IMR-90 (cell line): ENCODE measurements at regions not wholly inside any gene's neighbourhood (a gene's known extent, or its start where the extent isn't known, plus 50 kb on each side); places are given as distances from the start of the nearest gene placed in this dataset.

Experiments
- BHLHE40 ChIP-seq: fragments of 150-350 bp; IDR thresholded peaks from 2 replicates; pipeline ENCODE4 v1.6.1; 2016; ENCODE audit warnings: mild to moderate bottlenecking, low read depth, low read length
- CEBPB ChIP-seq: IDR thresholded peaks from 2 replicates; pipeline ENCODE4 v1.6.1; 2012; ENCODE audit warnings: low read depth, low read length, improper control_type of control experiment
- CHD1 ChIP-seq: IDR thresholded peaks from 2 replicates; pipeline ENCODE4 v1.6.1; 2012; ENCODE audit warnings: low read depth, low read length, improper control_type of control experiment
- MAFK ChIP-seq: IDR thresholded peaks from 2 replicates; pipeline ENCODE4 v1.6.1; 2012; ENCODE audit warnings: low read depth, low read length, improper control_type of control experiment
- MAZ ChIP-seq: IDR thresholded peaks from 2 replicates; pipeline ENCODE4 v1.6.1; 2012; ENCODE audit warnings: low read depth, mild to moderate bottlenecking, low read length, improper control_type of control experiment, moderate library complexity, borderline replicate concordance
- MXI1 ChIP-seq: IDR thresholded peaks from 2 replicates; pipeline ENCODE4 v1.6.1; 2012; ENCODE audit warnings: low read depth, mild to moderate bottlenecking, low read length, moderate library complexity, borderline replicate concordance
- POLR2A ChIP-seq: IDR thresholded peaks from 2 replicates; pipeline ENCODE4 v1.6.1; 2012; ENCODE audit warnings: mild to moderate bottlenecking, low read depth, low read length
- RAD21 ChIP-seq: IDR thresholded peaks from 2 replicates; pipeline ENCODE4 v1.6.1; 2012; ENCODE audit warnings: low read length, improper control_type of control experiment
- RCOR1 ChIP-seq: IDR thresholded peaks from 2 replicates; pipeline ENCODE4 v1.6.1; 2012; ENCODE audit warnings: mild to moderate bottlenecking, low read length, improper control_type of control experiment; ENCODE audit not compliant: insufficient replicate concordance
- RFX5 ChIP-seq: IDR thresholded peaks from 2 replicates; pipeline ENCODE4 v1.8.0; 2012; ENCODE audit warnings: low read depth, mild to moderate bottlenecking, low read length, moderate library complexity
- SMC3 ChIP-seq: fragments of 150-350 bp; IDR thresholded peaks from 2 replicates; pipeline ENCODE4 v1.6.1; 2016; ENCODE audit warnings: low read depth, mild to moderate bottlenecking, antibody characterized with exemption, low read length, moderate library complexity
- TF ChIP-seq, protein P1 (sequence below): conservative IDR thresholded peaks from 2 replicates; pipeline ENCODE4 v1.5.1; 2012; ENCODE audit warnings: mild to moderate bottlenecking, low read depth, low read length, improper control_type of control experiment
- TF ChIP-seq, protein P2 (sequence below): fragments of 150-350 bp; IDR thresholded peaks from 2 replicates; pipeline ENCODE4 v1.6.1; 2017; ENCODE audit warnings: mild to moderate bottlenecking, antibody characterized with exemption, low read length, low read depth

DNA sequence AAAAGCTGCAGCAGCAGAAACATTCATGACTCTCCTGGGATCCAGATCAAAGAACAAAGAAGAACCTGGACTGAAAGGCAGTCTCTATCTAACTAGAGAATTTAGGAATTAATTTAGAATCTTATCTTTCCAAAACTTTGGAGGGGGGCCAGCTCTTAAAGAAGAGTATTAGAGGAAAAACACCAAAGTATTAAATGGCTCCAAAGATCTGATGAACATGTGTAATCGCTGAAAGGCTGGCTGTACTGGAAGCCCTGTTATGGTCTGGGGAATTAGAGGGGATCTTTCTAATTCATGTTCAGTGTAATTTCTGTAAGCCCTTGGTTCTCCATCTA, 316.8 kb downstream of the CWC27 start:
- TF ChIP-seq POLR2A (no peak), RFX5 (no peak), MAFK (no peak), MXI1 (no peak), BHLHE40 (no peak), CEBPB (no peak), RCOR1 (no peak), CHD1 (no peak), RAD21 (no peak), MAZ (no peak), SMC3 (no peak)
- TF ChIP-seq, protein P1, sequence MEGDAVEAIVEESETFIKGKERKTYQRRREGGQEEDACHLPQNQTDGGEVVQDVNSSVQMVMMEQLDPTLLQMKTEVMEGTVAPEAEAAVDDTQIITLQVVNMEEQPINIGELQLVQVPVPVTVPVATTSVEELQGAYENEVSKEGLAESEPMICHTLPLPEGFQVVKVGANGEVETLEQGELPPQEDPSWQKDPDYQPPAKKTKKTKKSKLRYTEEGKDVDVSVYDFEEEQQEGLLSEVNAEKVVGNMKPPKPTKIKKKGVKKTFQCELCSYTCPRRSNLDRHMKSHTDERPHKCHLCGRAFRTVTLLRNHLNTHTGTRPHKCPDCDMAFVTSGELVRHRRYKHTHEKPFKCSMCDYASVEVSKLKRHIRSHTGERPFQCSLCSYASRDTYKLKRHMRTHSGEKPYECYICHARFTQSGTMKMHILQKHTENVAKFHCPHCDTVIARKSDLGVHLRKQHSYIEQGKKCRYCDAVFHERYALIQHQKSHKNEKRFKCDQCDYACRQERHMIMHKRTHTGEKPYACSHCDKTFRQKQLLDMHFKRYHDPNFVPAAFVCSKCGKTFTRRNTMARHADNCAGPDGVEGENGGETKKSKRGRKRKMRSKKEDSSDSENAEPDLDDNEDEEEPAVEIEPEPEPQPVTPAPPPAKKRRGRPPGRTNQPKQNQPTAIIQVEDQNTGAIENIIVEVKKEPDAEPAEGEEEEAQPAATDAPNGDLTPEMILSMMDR = no peak
- TF ChIP-seq, protein P2, sequence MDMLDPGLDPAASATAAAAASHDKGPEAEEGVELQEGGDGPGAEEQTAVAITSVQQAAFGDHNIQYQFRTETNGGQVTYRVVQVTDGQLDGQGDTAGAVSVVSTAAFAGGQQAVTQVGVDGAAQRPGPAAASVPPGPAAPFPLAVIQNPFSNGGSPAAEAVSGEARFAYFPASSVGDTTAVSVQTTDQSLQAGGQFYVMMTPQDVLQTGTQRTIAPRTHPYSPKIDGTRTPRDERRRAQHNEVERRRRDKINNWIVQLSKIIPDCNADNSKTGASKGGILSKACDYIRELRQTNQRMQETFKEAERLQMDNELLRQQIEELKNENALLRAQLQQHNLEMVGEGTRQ = no peak
